ENCODE measurements at regions not wholly inside any gene's neighbourhood (a gene's known extent, or its start where the extent isn't known, plus 50 kb on each side); places are given as distances from the start of the nearest gene placed in this dataset.
A peak's percentile ranks its signal among the peaks of the same experiment; 100 is the strongest.

- Histone ChIP-seq H3K27me3 (no peaks in the 10 kb centered on the region), H3K4me3 (no peak overlapping the region), H3K9me3 (no peaks in the 10 kb centered on the region), H3K36me3 (no peaks in the 10 kb centered on the region)
- peak; percentile 59 for DNase-seq
Observed at GRCh38 chr1:98051065-98051675, 130.3 kb upstream of the DPYD start.

GRCh38 chr1:98049370-98050135 lies 128.7 kb upstream of the DPYD start:
- no peak overlapping the region for H3K4me3 ChIP-seq
- H3K9me3 ChIP-seq = no peaks in the 10 kb centered on the region
- H3K36me3 ChIP-seq = peaks cover 4% of the 10 kb centered on the region; the same call in 1 of the 2 replicates
- H3K27me3 ChIP-seq = no peaks in the 10 kb centered on the region
- DNase-seq = no peak

GRCh38 chr1:98048751-98049325 lies 128.0 kb upstream of the DPYD start:
- DNase-seq = no peak

GRCh38 chr1:98048244-98048643 lies 127.4 kb upstream of the DPYD start:
- Histone ChIP-seq H3K4me3 (no peak overlapping the region), H3K27me3 (no peaks in the 10 kb centered on the region), H3K9me3 (no peaks in the 10 kb centered on the region), H3K36me3 (peaks cover 4% of the 10 kb centered on the region; the same call in 1 of the 2 replicates)
- DNase-seq = peak; percentile 71

More at GRCh38 chr1:98048751-98049325, 128.0 kb upstream of the DPYD start:
- Histone ChIP-seq H3K27me3 (no peaks in the 10 kb centered on the region), H3K9me3 (no peaks in the 10 kb centered on the region), H3K4me3 (no peak overlapping the region), H3K36me3 (peaks cover 4% of the 10 kb centered on the region; the same call in 1 of the 2 replicates)

- peaks cover 4% of the 10 kb centered on the region; the same call in 1 of the 2 replicates for H3K36me3 ChIP-seq
- no peaks in the 10 kb centered on the region for H3K27me3 ChIP-seq
- no peak overlapping the region for H3K4me3 ChIP-seq
- no peaks in the 10 kb centered on the region for H3K9me3 ChIP-seq
- no peak for DNase-seq
Observed at GRCh38 chr1:98047171-98047570, 126.3 kb upstream of the DPYD start.

- Histone ChIP-seq H3K27me3 (no peaks in the 10 kb centered on the region), H3K36me3 (peaks cover 4% of the 10 kb centered on the region; the same call in 1 of the 2 replicates), H3K4me3 (peak overlapping the region; percentile 68), H3K9me3 (no peaks in the 10 kb centered on the region)
- DNase-seq = peak; percentile 74
Observed at GRCh38 chr1:98045767-98046641, 125.2 kb upstream of the DPYD start.

GRCh38 chr1:98045211-98045766 lies 124.5 kb upstream of the DPYD start:
- H3K4me3 ChIP-seq = peak overlapping the region; percentile 68
- no peaks in the 10 kb centered on the region for H3K9me3 ChIP-seq
- peaks cover 4% of the 10 kb centered on the region; the same call in 1 of the 2 replicates for H3K36me3 ChIP-seq
- no peaks in the 10 kb centered on the region for H3K27me3 ChIP-seq
- DNase-seq = peak; percentile 59

- Histone ChIP-seq H3K36me3 (peaks cover 4% of the 10 kb centered on the region; the same call in 1 of the 2 replicates), H3K4me3 (peak overlapping the region; percentile 68), H3K9me3 (no peaks in the 10 kb centered on the region), H3K27me3 (no peaks in the 10 kb centered on the region)
- DNase-seq = no peak
Observed at GRCh38 chr1:98044766-98045165, 123.9 kb upstream of the DPYD start.

GRCh38 chr1:98044071-98044697 lies 123.3 kb upstream of the DPYD start:
- DNase-seq = no peak
- Histone ChIP-seq H3K27me3 (no peaks in the 10 kb centered on the region), H3K36me3 (peaks cover 4% of the 10 kb centered on the region; the same call in 1 of the 2 replicates), H3K9me3 (no peaks in the 10 kb centered on the region), H3K4me3 (peak overlapping the region; percentile 5; the same call in 1 of the 2 replicates)

- DNase-seq = peak; percentile 32
- H3K9me3 ChIP-seq = no peaks in the 10 kb centered on the region
- H3K4me3 ChIP-seq = no peak overlapping the region
- no peaks in the 10 kb centered on the region for H3K27me3 ChIP-seq
- H3K36me3 ChIP-seq = no peaks in the 10 kb centered on the region
Observed at GRCh38 chr1:98035602-98036002, 114.8 kb upstream of the DPYD start.

GRCh38 chr1:98034505-98034904 lies 113.7 kb upstream of the DPYD start:
- Histone ChIP-seq H3K27me3 (no peaks in the 10 kb centered on the region), H3K9me3 (no peaks in the 10 kb centered on the region; the same call in 1 of the 2 replicates), H3K36me3 (peaks cover 5% of the 10 kb centered on the region; the same call in 1 of the 2 replicates), H3K4me3 (no peak overlapping the region)
- DNase-seq = peak; percentile 13

GRCh38 chr1:98032958-98033357 lies 112.1 kb upstream of the DPYD start:
- DNase-seq = no peak
- H3K9me3 ChIP-seq = no peaks in the 10 kb centered on the region; the same call in 1 of the 2 replicates
- H3K4me3 ChIP-seq = no peak overlapping the region
- H3K27me3 ChIP-seq = no peaks in the 10 kb centered on the region
- H3K36me3 ChIP-seq = peaks cover 5% of the 10 kb centered on the region

GRCh38 chr1:98030976-98031375 lies 110.1 kb upstream of the DPYD start:
- peaks cover 5% of the 10 kb centered on the region for H3K36me3 ChIP-seq
- DNase-seq = no peak
- no peaks in the 10 kb centered on the region; the same call in 1 of the 2 replicates for H3K9me3 ChIP-seq
- no peaks in the 10 kb centered on the region for H3K27me3 ChIP-seq
- no peak overlapping the region for H3K4me3 ChIP-seq

GRCh38 chr1:98030483-98030882 lies 109.6 kb upstream of the DPYD start:
- no peak for DNase-seq
- Histone ChIP-seq H3K36me3 (peaks cover 5% of the 10 kb centered on the region), H3K27me3 (no peaks in the 10 kb centered on the region), H3K4me3 (no peak overlapping the region), H3K9me3 (no peaks in the 10 kb centered on the region; the same call in 1 of the 2 replicates)

GRCh38 chr1:98028800-98029199 lies 108.0 kb upstream of the DPYD start:
- Histone ChIP-seq H3K27me3 (no peaks in the 10 kb centered on the region), H3K4me3 (peak overlapping the region; percentile 6; the same call in 1 of the 2 replicates), H3K9me3 (no peaks in the 10 kb centered on the region; the same call in 1 of the 2 replicates), H3K36me3 (peaks cover 5% of the 10 kb centered on the region)
- DNase-seq = no peak
